HG03378 (cell line): ENCODE measurements at regions not wholly inside any gene's neighbourhood (a gene's known extent, or its start where the extent isn't known, plus 50 kb on each side); places are given as distances from the start of the nearest gene placed in this dataset.

Experiments used
- ATAC-seq: cut with Tn5 transposase; IDR thresholded peaks from one replicate; pipeline ENCODE4 v1.9.1; 2021; ENCODE audit warnings: mild to moderate bottlenecking, moderate library complexity; ENCODE audit not compliant: unreplicated experiment

GRCh38 chr6:9499709-9500108 is 915.2 kb downstream of the TFAP2A start:
- ATAC-seq, result no peak

GRCh38 chr6:9496837-9497236 is 918.0 kb downstream of the TFAP2A start:
- ATAC-seq, result no peak

GRCh38 chr6:9494864-9495263 is 920.0 kb downstream of the TFAP2A start:
- ATAC-seq, result no peak

DNA sequence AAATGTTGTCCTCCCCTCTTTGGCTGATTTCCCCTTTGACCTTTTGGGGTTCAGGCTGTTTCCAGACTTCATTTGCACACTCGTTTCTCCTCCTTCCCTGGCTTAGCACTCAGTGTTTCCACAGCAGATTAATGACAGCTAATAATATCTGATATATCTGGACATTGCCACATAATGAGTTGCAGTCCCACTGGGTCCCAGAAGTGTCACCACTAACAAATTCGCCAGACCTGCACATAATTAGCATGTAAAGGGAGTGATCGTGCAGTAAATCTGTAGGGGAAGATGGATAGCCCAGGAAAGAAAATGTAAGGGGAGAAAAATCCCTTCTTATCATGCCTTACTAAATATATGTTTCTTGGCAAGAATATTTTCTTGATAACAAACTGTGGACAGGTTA is 922.1 kb downstream of the TFAP2A start:
- no peak for ATAC-seq

GRCh38 chr6:9487128-9487527 is 927.7 kb downstream of the TFAP2A start:
- no peak for ATAC-seq

DNA sequence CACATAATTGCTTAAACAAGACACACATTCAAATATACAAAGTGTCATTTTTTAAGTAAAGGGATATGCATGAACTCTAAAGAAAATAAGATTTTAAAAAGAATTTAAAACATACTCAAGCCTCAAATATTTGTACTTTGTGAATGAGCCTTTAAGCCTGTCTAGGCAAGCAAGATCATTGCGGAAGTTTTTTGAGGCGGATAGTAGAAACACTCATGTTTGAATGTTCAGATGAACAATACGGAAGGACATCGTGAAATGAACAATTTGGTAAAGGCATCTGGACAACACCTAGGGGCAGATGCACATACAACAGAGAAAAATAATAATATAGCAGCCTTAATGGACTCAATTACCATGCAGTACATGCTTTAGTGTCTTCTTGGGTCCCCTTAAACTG is 928.9 kb downstream of the TFAP2A start:
- no peak for ATAC-seq

DNA sequence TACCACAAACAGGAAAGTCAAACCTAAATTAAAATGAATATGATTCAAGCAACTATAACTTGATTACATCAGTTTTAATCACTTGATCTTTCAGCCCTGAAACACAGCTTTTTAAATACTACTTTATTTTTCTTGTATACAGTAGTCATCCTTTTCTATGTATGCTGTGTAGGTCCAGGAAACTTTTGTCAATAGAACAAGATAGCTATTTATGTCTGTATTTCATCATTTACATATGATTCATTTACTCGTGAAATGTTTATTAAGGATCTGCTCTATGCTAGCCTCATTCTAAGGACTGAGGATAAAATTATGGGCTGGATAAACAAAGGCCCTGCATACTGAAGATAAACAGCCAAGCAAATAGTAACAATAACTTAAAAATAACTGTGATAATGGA is 930.2 kb downstream of the TFAP2A start:
- ATAC-seq, result no peak

- no peak for ATAC-seq
Measured at GRCh38 chr6:9484091-9484490, 930.8 kb downstream of the TFAP2A start.

DNA sequence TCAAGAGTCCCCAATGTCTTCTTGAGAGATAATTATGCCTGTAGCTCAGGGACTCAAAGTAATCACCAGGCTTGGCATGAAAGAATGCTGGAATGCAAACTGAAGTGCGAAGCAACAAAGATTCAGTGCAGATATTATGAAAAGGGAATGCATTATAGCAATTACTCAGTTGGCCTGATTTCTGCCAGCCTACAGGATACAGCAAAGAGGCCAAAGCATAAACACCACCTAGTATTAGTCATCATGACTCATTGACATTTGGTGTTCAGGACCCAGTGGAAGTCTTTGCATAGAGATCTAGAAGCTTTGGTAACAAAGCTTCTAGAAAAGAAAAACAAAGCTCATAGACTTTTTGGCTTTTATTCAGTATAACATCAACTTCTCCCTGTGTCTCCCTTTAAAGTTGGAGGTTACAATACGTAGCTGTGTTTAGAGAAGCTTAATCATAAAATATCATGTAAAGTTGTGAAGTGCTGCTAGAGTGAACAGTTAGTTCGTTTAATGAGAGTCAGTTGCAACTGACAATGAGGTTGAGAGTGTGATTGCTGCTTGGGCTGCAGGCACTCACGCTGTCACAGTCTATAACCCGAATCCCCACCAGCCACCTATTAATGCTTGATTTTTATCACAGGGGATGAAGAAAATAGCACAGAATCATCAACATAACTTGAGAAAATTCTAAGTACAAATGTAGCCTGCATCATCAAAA is 932.7 kb downstream of the TFAP2A start:
- no peak for ATAC-seq

GRCh38 chr6:9481292-9482029 is 933.4 kb downstream of the TFAP2A start:
- ATAC-seq, result no peak

- no peak for ATAC-seq
Measured at GRCh38 chr6:9468277-9468676, 946.6 kb downstream of the TFAP2A start.

- ATAC-seq, result no peak
Measured at GRCh38 chr6:9467741-9468140, 947.1 kb downstream of the TFAP2A start.

DNA sequence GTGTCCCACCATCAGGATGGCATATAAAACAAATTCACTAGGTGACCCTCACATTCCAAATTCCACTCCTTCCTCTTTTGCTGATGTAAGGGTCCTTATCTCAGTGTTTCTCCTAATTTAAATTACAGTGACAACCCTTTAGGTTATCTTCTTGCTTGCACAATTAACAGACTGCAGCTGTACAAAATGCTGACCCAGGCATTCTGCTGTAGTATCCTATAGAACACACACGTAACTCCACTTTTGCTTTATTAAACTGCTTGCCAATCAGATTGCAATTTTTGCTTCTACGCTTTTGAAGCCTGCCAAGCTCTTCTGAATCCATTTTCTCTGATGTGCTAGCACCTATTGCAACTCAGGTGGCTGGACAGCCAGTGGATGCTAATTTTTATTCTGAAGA is 950.3 kb downstream of the TFAP2A start:
- no peak for ATAC-seq

- ATAC-seq, result no peak
Measured at GRCh38 chr6:9463311-9463710, 951.6 kb downstream of the TFAP2A start.

DNA sequence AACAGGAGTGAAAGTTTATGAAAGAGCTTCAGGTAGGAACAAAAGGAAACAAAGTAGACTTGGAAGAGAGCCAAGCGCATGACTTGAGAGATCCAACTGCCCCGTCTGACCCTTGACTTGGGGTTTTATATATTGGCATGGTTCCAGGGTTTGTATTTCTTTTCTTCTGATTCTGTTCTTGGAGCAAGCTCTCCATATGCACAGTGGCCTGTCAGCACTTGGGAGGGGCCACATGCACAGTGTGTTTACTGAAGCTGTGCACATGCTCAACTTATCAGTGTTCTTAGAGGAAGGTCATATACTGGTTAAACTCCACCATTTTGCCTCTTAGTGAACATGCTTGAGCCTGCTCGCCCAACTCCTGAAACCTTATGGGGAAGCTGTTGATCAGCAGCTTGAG is 953.7 kb downstream of the TFAP2A start:
- ATAC-seq, result no peak

GRCh38 chr6:9458424-9458823 is 956.5 kb downstream of the TFAP2A start:
- ATAC-seq, result no peak

GRCh38 chr6:9455864-9456658 is 958.8 kb downstream of the TFAP2A start:
- ATAC-seq, result no peak

- no peak for ATAC-seq
Measured at GRCh38 chr6:9439621-9440330, 975.1 kb downstream of the TFAP2A start.

- no peak for ATAC-seq
Measured at GRCh38 chr6:9437836-9438235, 977.0 kb downstream of the TFAP2A start.

- no peak for ATAC-seq
Measured at GRCh38 chr6:9435281-9435680, 979.6 kb downstream of the TFAP2A start.

- no peak for ATAC-seq
Measured at GRCh38 chr6:9431945-9432344, 982.9 kb downstream of the TFAP2A start.
